ENCODE measurements at regions not wholly inside any gene's neighbourhood (a gene's known extent, or its start where the extent isn't known, plus 50 kb on each side); places are given as distances from the start of the nearest gene placed in this dataset.

DNA sequence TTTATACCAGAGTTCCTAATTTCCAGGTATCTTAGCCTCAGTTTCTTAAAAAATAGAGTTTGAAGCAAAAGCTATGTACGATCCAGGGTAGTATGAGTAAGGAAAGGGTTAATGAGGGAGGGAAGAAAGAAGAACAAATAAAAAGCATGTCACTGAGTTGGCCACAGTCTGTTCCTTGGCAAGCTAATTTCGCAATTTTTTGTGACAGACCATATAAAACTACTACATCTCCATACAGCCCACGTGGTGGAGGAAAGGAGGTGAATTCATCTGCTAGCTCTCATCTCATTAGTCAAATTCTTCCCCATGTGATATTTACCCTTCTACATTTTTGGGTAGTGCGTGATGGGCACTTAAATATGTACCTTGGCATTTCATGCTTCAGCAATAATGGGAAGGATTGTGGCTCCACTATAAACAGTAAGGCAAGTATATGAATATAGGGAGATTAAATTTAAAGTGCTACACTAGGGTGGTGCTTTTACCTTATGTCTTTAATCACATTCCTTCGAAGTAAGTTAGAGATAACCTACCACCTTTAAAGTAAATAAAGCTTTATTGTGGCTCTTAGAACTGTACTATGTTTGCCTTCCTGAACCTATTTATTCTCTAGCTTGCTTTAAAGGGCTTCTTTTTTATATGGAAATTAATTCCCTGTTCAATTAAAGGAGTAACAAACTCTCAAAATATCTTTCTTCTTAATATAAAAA, 102.1 kb upstream of the VAMP7 start:
- TF ChIP-seq MAX (IDR thresholded peaks at IDR 0.05), result no peak
- TF ChIP-seq CTCF (IDR thresholded peaks at IDR 0.05; ENCODE audit: low read depth, low read length, missing input control), result no peak
- TF ChIP-seq, protein P1, sequence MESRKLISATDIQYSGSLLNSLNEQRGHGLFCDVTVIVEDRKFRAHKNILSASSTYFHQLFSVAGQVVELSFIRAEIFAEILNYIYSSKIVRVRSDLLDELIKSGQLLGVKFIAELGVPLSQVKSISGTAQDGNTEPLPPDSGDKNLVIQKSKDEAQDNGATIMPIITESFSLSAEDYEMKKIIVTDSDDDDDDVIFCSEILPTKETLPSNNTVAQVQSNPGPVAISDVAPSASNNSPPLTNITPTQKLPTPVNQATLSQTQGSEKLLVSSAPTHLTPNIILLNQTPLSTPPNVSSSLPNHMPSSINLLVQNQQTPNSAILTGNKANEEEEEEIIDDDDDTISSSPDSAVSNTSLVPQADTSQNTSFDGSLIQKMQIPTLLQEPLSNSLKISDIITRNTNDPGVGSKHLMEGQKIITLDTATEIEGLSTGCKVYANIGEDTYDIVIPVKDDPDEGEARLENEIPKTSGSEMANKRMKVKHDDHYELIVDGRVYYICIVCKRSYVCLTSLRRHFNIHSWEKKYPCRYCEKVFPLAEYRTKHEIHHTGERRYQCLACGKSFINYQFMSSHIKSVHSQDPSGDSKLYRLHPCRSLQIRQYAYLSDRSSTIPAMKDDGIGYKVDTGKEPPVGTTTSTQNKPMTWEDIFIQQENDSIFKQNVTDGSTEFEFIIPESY (IDR thresholded peaks at IDR 0.05), result no peak
- no peak for TF ChIP-seq RAD21 (IDR thresholded peaks at IDR 0.05)
- TF ChIP-seq, protein P2, sequence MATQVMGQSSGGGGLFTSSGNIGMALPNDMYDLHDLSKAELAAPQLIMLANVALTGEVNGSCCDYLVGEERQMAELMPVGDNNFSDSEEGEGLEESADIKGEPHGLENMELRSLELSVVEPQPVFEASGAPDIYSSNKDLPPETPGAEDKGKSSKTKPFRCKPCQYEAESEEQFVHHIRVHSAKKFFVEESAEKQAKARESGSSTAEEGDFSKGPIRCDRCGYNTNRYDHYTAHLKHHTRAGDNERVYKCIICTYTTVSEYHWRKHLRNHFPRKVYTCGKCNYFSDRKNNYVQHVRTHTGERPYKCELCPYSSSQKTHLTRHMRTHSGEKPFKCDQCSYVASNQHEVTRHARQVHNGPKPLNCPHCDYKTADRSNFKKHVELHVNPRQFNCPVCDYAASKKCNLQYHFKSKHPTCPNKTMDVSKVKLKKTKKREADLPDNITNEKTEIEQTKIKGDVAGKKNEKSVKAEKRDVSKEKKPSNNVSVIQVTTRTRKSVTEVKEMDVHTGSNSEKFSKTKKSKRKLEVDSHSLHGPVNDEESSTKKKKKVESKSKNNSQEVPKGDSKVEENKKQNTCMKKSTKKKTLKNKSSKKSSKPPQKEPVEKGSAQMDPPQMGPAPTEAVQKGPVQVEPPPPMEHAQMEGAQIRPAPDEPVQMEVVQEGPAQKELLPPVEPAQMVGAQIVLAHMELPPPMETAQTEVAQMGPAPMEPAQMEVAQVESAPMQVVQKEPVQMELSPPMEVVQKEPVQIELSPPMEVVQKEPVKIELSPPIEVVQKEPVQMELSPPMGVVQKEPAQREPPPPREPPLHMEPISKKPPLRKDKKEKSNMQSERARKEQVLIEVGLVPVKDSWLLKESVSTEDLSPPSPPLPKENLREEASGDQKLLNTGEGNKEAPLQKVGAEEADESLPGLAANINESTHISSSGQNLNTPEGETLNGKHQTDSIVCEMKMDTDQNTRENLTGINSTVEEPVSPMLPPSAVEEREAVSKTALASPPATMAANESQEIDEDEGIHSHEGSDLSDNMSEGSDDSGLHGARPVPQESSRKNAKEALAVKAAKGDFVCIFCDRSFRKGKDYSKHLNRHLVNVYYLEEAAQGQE (IDR thresholded peaks at IDR 0.05), result no peak
- no peak for TF ChIP-seq JUND (IDR thresholded peaks at IDR 0.05)
- no peak for TF ChIP-seq EGR1 (IDR thresholded peaks at IDR 0.05; ENCODE audit: low read depth in 2 of 2)

Measured in liver (tissue), 3 donors.